Transverse colon (tissue), 4 donors: ENCODE measurements at regions not wholly inside any gene's neighbourhood (a gene's known extent, or its start where the extent isn't known, plus 50 kb on each side); places are given as distances from the start of the nearest gene placed in this dataset.
"Not testable (repeated sequence)": the region's sequence is repeated elsewhere in the genome, so short reads cannot be mapped to it uniquely, and the experiment has no call there.

Source experiments
- EP300 ChIP-seq: sonication (generic); formaldehyde crosslinking; IDR thresholded peaks from one replicate; pipeline ENCODE4 v1.6.1; 2017; ENCODE audit warnings: antibody characterized with exemption, low read depth
- POLR2A ChIP-seq: fragments of 450-650 bp; IDR thresholded peaks from one replicate; pipeline ENCODE4 v1.6.1; 2016; ENCODE audit warnings: antibody characterized with exemption, mild to moderate bottlenecking, moderate library complexity
- POLR2AphosphoS5 ChIP-seq, 3 donors: sonication (generic); formaldehyde crosslinking; IDR thresholded peaks; one replicate each; pipeline ENCODE4 v1.6.1; 2016; ENCODE audit warnings: antibody characterized with exemption in 3 of 3
- TF ChIP-seq, protein P1 (sequence below), 5 experiments: fragments of 200-600 bp in 3 of 5; fragments of 450-650 bp in 2 of 5; sonication (generic) in 3 of 5; IDR thresholded peaks; 1 replicate in 2 of 5; 2 replicates in 3 of 5; pipeline ENCODE4 v1.5.1; 2016 to 2017; ENCODE audit warnings: antibody characterized with exemption in 5 of 5, inconsistent platforms in 3 of 5, mild to moderate bottlenecking in 2 of 5, moderate library complexity in 1 of 5

DNA sequence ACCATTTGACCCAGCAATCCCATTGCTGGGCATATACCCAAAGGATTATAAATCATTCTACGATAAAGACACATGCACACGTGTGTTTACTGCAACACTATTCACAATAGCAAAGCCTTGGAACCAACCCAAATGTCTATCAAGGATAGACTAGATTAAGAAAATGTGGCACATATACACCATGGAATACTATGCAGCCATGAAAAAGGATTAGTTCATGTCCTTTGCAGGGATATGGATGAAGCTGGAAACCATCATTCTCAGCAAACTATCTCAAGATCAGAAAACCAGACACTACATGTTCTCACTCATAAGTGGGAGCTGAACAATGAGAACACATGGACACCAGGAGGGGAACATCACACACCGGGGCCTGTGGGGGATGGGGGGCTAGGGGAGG, 257.0 kb upstream of the PCDH18 start:
- not testable (repeated sequence) for TF ChIP-seq EP300; POLR2A; POLR2AphosphoS5 (IDR thresholded peaks at IDR 0.05)
- TF ChIP-seq, protein P1, sequence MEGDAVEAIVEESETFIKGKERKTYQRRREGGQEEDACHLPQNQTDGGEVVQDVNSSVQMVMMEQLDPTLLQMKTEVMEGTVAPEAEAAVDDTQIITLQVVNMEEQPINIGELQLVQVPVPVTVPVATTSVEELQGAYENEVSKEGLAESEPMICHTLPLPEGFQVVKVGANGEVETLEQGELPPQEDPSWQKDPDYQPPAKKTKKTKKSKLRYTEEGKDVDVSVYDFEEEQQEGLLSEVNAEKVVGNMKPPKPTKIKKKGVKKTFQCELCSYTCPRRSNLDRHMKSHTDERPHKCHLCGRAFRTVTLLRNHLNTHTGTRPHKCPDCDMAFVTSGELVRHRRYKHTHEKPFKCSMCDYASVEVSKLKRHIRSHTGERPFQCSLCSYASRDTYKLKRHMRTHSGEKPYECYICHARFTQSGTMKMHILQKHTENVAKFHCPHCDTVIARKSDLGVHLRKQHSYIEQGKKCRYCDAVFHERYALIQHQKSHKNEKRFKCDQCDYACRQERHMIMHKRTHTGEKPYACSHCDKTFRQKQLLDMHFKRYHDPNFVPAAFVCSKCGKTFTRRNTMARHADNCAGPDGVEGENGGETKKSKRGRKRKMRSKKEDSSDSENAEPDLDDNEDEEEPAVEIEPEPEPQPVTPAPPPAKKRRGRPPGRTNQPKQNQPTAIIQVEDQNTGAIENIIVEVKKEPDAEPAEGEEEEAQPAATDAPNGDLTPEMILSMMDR (IDR thresholded peaks at IDR 0.05): not testable (repeated sequence)
